IMR-90 (cell line): ENCODE measurements at regions not wholly inside any gene's neighbourhood (a gene's known extent, or its start where the extent isn't known, plus 50 kb on each side); places are given as distances from the start of the nearest gene placed in this dataset.

Experiments
- ATAC-seq: fragments of 200-7000 bp; cut with Tn5 transposase; 2 replicates; pipeline ENCODE4 v1.9.1; 2020; ENCODE audit warnings: low read depth, mild to moderate bottlenecking, moderate library complexity
- BruUV-seq: library from RNA; stranded (reverse); fragments of 400-500 nt; replicated peaks from 2 replicates; lab custom pipeline; 2021; lab: Mats Ljungman, UMichigan
- CTCF ChIA-PET: fragments of 300-600 bp; formaldehyde crosslinking; extraction: SDS; loops from one replicate; lab custom pipeline; 2021; ENCODE audit warnings: antibody characterized with exemption; lab: Yijun Ruan, JAX
- POLR2A ChIA-PET: fragments of 300-600 bp; sonication (Branson Sonifier 250); formaldehyde crosslinking; loops from one replicate; lab custom pipeline; 2022; ENCODE audit warnings: antibody characterized with exemption; ENCODE audit not compliant: unreplicated experiment; lab: Charles Lee
- DNase-seq: peaks from one replicate; pipeline ENCODE4 v3.0.0; 2013
- H2AFZ ChIP-seq: replicated peaks from 2 replicates; pipeline ENCODE3; 2013; ENCODE audit warnings: low read length, mild to moderate bottlenecking; ENCODE audit not compliant: poor library complexity
- H2AK5ac ChIP-seq: 2 replicates; pipeline ENCODE4 v1.6.1; 2013; ENCODE audit warnings: low read depth, low read length, inconsistent platforms
- H2AK9ac ChIP-seq: replicated peaks from 2 replicates; pipeline ENCODE3; 2013; ENCODE audit warnings: mild to moderate bottlenecking, low read depth, low read length, moderate library complexity; ENCODE audit not compliant: poor library complexity
- H2BK120ac ChIP-seq: 2 replicates; pipeline ENCODE4 v1.6.1; 2013; ENCODE audit warnings: low read depth, low read length, inconsistent platforms
- H2BK15ac ChIP-seq: 3 replicates; pipeline ENCODE4 v1.6.1; 2013; ENCODE audit warnings: low read depth, low read length, inconsistent platforms
- H2BK20ac ChIP-seq: 2 replicates; pipeline ENCODE4 v1.6.1; 2013; ENCODE audit warnings: low read depth, mild to moderate bottlenecking, inconsistent platforms, low read length, moderate library complexity
- H2BK5ac ChIP-seq: 2 replicates; pipeline ENCODE4 v1.6.1; 2013; ENCODE audit warnings: mild to moderate bottlenecking, low read depth, low read length, inconsistent platforms; ENCODE audit not compliant: poor library complexity, severe bottlenecking
- H3K14ac ChIP-seq: replicated peaks from 2 replicates; pipeline ENCODE4 v1.6.1; 2013; ENCODE audit warnings: low read depth, low read length, inconsistent platforms
- H3K18ac ChIP-seq: 2 replicates; pipeline ENCODE4 v1.6.1; 2013; ENCODE audit warnings: low read depth, low read length, control low read depth
- H3K23ac ChIP-seq: 2 replicates; pipeline ENCODE4 v1.6.1; 2013; ENCODE audit warnings: low read depth, low read length, inconsistent platforms
- H3K27ac ChIP-seq: 2 replicates; pipeline ENCODE4 v1.5.1; 2013; ENCODE audit warnings: mild to moderate bottlenecking, control low read depth, low read length; ENCODE audit not compliant: insufficient read depth
- H3K27me3 ChIP-seq: 2 replicates; pipeline ENCODE4 v1.6.1; 2013; ENCODE audit warnings: low read length; ENCODE audit not compliant: control insufficient read depth, insufficient read depth
- H3K36me3 ChIP-seq: 2 replicates; pipeline ENCODE4 v1.6.1; 2013; ENCODE audit warnings: low read length, mixed read lengths; ENCODE audit not compliant: control insufficient read depth, insufficient read depth
- H3K4ac ChIP-seq: 2 replicates; pipeline ENCODE4 v1.6.1; 2013; ENCODE audit warnings: low read depth, low read length, inconsistent platforms
- H3K4me1 ChIP-seq: 2 replicates; pipeline ENCODE4 v1.6.1; 2013; ENCODE audit warnings: low read length, mixed read lengths; ENCODE audit not compliant: control insufficient read depth, insufficient read depth
- H3K4me2 ChIP-seq: 2 replicates; pipeline ENCODE4 v1.6.1; 2013; ENCODE audit warnings: low read depth, mild to moderate bottlenecking, control low read depth, low read length, moderate library complexity
- H3K4me3 ChIP-seq: 2 replicates; pipeline ENCODE4 v1.5.1; 2013; ENCODE audit warnings: low read depth, mild to moderate bottlenecking, control low read depth, low read length, moderate library complexity; ENCODE audit not compliant: insufficient read depth
- H3K56ac ChIP-seq: 2 replicates; pipeline ENCODE4 v1.6.1; 2013; ENCODE audit warnings: low read length, inconsistent platforms; ENCODE audit not compliant: insufficient read depth; ENCODE audit errors: extremely low read depth
- H3K79me1 ChIP-seq, 2 experiments: 2 replicates each; pipeline ENCODE4 v1.6.1; 2013; ENCODE audit warnings: low read length in 2 of 2, inconsistent platforms in 1 of 2, low read depth in 1 of 2
- H3K9ac ChIP-seq: 2 replicates; pipeline ENCODE4 v1.6.1; 2013; ENCODE audit warnings: low read depth, low read length, control low read depth
- H3K9me1 ChIP-seq: 2 replicates; pipeline ENCODE4 v1.6.1; 2013; ENCODE audit warnings: low read length, inconsistent platforms; ENCODE audit not compliant: insufficient read depth
- H3K9me3 ChIP-seq: 2 replicates; pipeline ENCODE4 v1.6.1; 2013; ENCODE audit warnings: low read length; ENCODE audit not compliant: control insufficient read depth, insufficient read depth
- H4K20me1 ChIP-seq: 2 replicates; pipeline ENCODE4 v1.6.1; 2013; ENCODE audit warnings: low read length, inconsistent platforms; ENCODE audit not compliant: insufficient read depth
- H4K5ac ChIP-seq: 2 replicates; pipeline ENCODE4 v1.6.1; 2013; ENCODE audit warnings: mild to moderate bottlenecking, low read depth, low read length, control low read depth
- H4K8ac ChIP-seq, 2 experiments: 2 replicates each; pipeline ENCODE4 v1.6.1; 2013; ENCODE audit warnings: low read depth in 2 of 2, low read length in 2 of 2, control low read depth in 1 of 2, inconsistent platforms in 1 of 2
- H4K91ac ChIP-seq: 2 replicates; pipeline ENCODE4 v1.6.1; 2013; ENCODE audit warnings: low read depth, low read length, inconsistent platforms; ENCODE audit not compliant: insufficient read depth
- BHLHE40 ChIP-seq: fragments of 150-350 bp; IDR thresholded peaks from 2 replicates; pipeline ENCODE4 v1.6.1; 2016; ENCODE audit warnings: mild to moderate bottlenecking, low read depth, low read length
- CEBPB ChIP-seq: IDR thresholded peaks from 2 replicates; pipeline ENCODE4 v1.6.1; 2012; ENCODE audit warnings: low read depth, low read length, improper control_type of control experiment
- CHD1 ChIP-seq: IDR thresholded peaks from 2 replicates; pipeline ENCODE4 v1.6.1; 2012; ENCODE audit warnings: low read depth, low read length, improper control_type of control experiment
- ELK1 ChIP-seq: fragments of 150-350 bp; IDR thresholded peaks from 2 replicates; pipeline ENCODE4 v1.6.1; 2016; ENCODE audit warnings: low read depth, mild to moderate bottlenecking, low read length, moderate library complexity, borderline replicate concordance
- FOS ChIP-seq: fragments of 150-350 bp; IDR thresholded peaks from 2 replicates; pipeline ENCODE4 v1.6.1; 2016; ENCODE audit warnings: low read depth, low read length
- MAFK ChIP-seq: IDR thresholded peaks from 2 replicates; pipeline ENCODE4 v1.6.1; 2012; ENCODE audit warnings: low read depth, low read length, improper control_type of control experiment
- MAZ ChIP-seq: IDR thresholded peaks from 2 replicates; pipeline ENCODE4 v1.6.1; 2012; ENCODE audit warnings: low read depth, mild to moderate bottlenecking, low read length, improper control_type of control experiment, moderate library complexity, borderline replicate concordance
- MXI1 ChIP-seq: IDR thresholded peaks from 2 replicates; pipeline ENCODE4 v1.6.1; 2012; ENCODE audit warnings: low read depth, mild to moderate bottlenecking, low read length, moderate library complexity, borderline replicate concordance
- NFE2L2 ChIP-seq: fragments of 150-350 bp; IDR thresholded peaks from 2 replicates; pipeline ENCODE4 v1.6.1; 2016; ENCODE audit warnings: low read depth, mild to moderate bottlenecking, low read length
- POLR2A ChIP-seq: IDR thresholded peaks from 2 replicates; pipeline ENCODE4 v1.6.1; 2012; ENCODE audit warnings: mild to moderate bottlenecking, low read depth, low read length
- RAD21 ChIP-seq: IDR thresholded peaks from 2 replicates; pipeline ENCODE4 v1.6.1; 2012; ENCODE audit warnings: low read length, improper control_type of control experiment
- RCOR1 ChIP-seq: IDR thresholded peaks from 2 replicates; pipeline ENCODE4 v1.6.1; 2012; ENCODE audit warnings: mild to moderate bottlenecking, low read length, improper control_type of control experiment; ENCODE audit not compliant: insufficient replicate concordance
- RFX5 ChIP-seq: IDR thresholded peaks from 2 replicates; pipeline ENCODE4 v1.8.0; 2012; ENCODE audit warnings: low read depth, mild to moderate bottlenecking, low read length, moderate library complexity
- SMC3 ChIP-seq: fragments of 150-350 bp; IDR thresholded peaks from 2 replicates; pipeline ENCODE4 v1.6.1; 2016; ENCODE audit warnings: low read depth, mild to moderate bottlenecking, antibody characterized with exemption, low read length, moderate library complexity
- USF2 ChIP-seq: fragments of 150-350 bp; IDR thresholded peaks from 2 replicates; pipeline ENCODE4 v1.6.1; 2017; ENCODE audit warnings: mild to moderate bottlenecking, antibody characterized with exemption, low read length, low read depth
- WGBS, 2 experiments: methylation state at CpG; one replicate each; pipeline versions ENCODE4 v1.1.5 to v1.1.7; 2013; ENCODE audit warnings: missing lambda C conversion rate in 2 of 2; ENCODE audit not compliant: insufficient read length in 1 of 2; ENCODE audit errors: extremely low coverage in 2 of 2; 5-methylcytosine and 5-hydroxymethylcytosine counted together
- dilution Hi-C: fragments of 300-500 bp; cut with HindIII; formaldehyde crosslinking; loops from one replicate; pipeline ENCODE4 v1.14.3; 2018; ENCODE audit warnings: low sequenced_read_pairs; ENCODE audit not compliant: unreplicated experiment
- in situ Hi-C: fragments of 300-500 bp; cut with MboI; formaldehyde crosslinking; loops from 3 replicates; pipeline ENCODE4 v1.14.3; 2019; ENCODE audit warnings: low sequenced_read_pairs, inconsistent platforms, mixed read lengths
- intact Hi-C: fragments of 100-400 bp; cut with micrococcal nuclease; formaldehyde crosslinking; loops from 2 replicates; pipeline ENCODE4 v1.10.0; 2022

- Histone ChIP-seq H3K27me3 (no peaks in the 10 kb centered on the region), H2BK5ac (no peak overlapping the region), H4K5ac (no peak overlapping the region), H3K9me3 (peaks cover 4% of the 10 kb centered on the region; the same call in 1 of the 2 replicates), H2AK5ac (no peak overlapping the region), H2BK20ac (no peak overlapping the region), H3K23ac (no peak overlapping the region), H4K91ac (no peak overlapping the region), H3K4me2 (no peak overlapping the region), H2BK15ac (no peak overlapping the region), H3K56ac (no peak overlapping the region), H3K9me1 (no peaks in the 10 kb centered on the region), H3K4me3 (no peak overlapping the region), H2BK120ac (no peak overlapping the region), H2AK9ac (no peak overlapping the region), H4K8ac (no peak overlapping the region), H4K20me1 (no peaks in the 10 kb centered on the region), H3K4ac (no peak overlapping the region), H3K9ac (no peak overlapping the region), H3K18ac (no peak overlapping the region), H3K36me3 (no peaks in the 10 kb centered on the region), H3K79me1 (no peaks in the 10 kb centered on the region), H3K4me1 (no peaks in the 10 kb centered on the region), H2AFZ (no peak overlapping the region), H3K14ac (no peak overlapping the region), H3K27ac (no peak overlapping the region)
- DNase-seq (no peak), ATAC-seq (no peak)
- POLR2A ChIA-PET: no interaction called here
- CTCF ChIA-PET: no interaction called here
- in situ Hi-C loops: no loop called here
- no peak for TF ChIP-seq CEBPB
- TF ChIP-seq USF2: no peak
- TF ChIP-seq RFX5: no peak
- no peak for TF ChIP-seq MAFK
- no peak for TF ChIP-seq ELK1
- TF ChIP-seq SMC3: no peak
- TF ChIP-seq RAD21: no peak
- no peak for TF ChIP-seq MAZ
- no peak for TF ChIP-seq RCOR1
- TF ChIP-seq CHD1: no peak
- TF ChIP-seq FOS: no peak
- no peak for TF ChIP-seq POLR2A
- no peak for TF ChIP-seq NFE2L2
- no peak for TF ChIP-seq MXI1
- TF ChIP-seq BHLHE40: no peak
- no CpG with 5 or more reads among the region's 3 CpGs for WGBS, 2 experiments
- dilution Hi-C loops: no loop called here
- intact Hi-C loops: no loop called here
- no TSS peak for BruUV-seq
Observed at GRCh38 chr21:19266636-19267035, 863.1 kb upstream of the TMPRSS15 start.
